ENCODE measurements at regions not wholly inside any gene's neighbourhood (a gene's known extent, or its start where the extent isn't known, plus 50 kb on each side); places are given as distances from the start of the nearest gene placed in this dataset.

- no peak for TF ChIP-seq POLR2A (IDR thresholded peaks at IDR 0.05; ENCODE audit: low read depth, low read length)
- no peak for TF ChIP-seq POLR2AphosphoS5 (IDR thresholded peaks at IDR 0.05; ENCODE audit: low read depth, low read length)
- no peak for TF ChIP-seq SPI1 (IDR thresholded peaks at IDR 0.05; ENCODE audit: low read depth, low read length)
- TF ChIP-seq TAF1 (IDR thresholded peaks at IDR 0.05; ENCODE audit: low read depth, low read length) = no peak
- no peak for TF ChIP-seq PAX5 (IDR thresholded peaks at IDR 0.05; ENCODE audit: insufficient read depth, low read length, severe bottlenecking)
These were observed 205.9 kb upstream of the VCX start for GRCh38 chrX:7637066-7637465.

All from GM12891 (cell line).